H1 (cell line): ENCODE measurements at regions not wholly inside any gene's neighbourhood (a gene's known extent, or its start where the extent isn't known, plus 50 kb on each side); places are given as distances from the start of the nearest gene placed in this dataset.

Experiments
- CTCF ChIA-PET: fragments of 300-600 bp; sonication (Branson Sonifier 250); formaldehyde crosslinking; loops from one replicate; lab custom pipeline; 2021; ENCODE audit not compliant: partially characterized antibody; lab: Charles Lee
- POLR2A ChIA-PET: fragments of 300-600 bp; sonication (Branson Sonifier 250); formaldehyde crosslinking; loops from one replicate; lab custom pipeline; 2021; ENCODE audit warnings: inconsistent platforms; ENCODE audit not compliant: partially characterized antibody; lab: Charles Lee
- DNase-seq, 2 experiments: peaks; one replicate each; pipeline versions ENCODE4 v3.0.0 to v3.0.0-alpha.2; 2010 to 2022; ENCODE audit warnings: low spot score in 2 of 2, low read depth in 1 of 2, mixed read lengths in 1 of 2
- FAIRE-seq: peaks from 2 replicates; lab custom pipeline; 2011; peaks lifted over from hg19 to GRCh38; lab: Jason Lieb, UNC
- H2AFZ ChIP-seq: 2 replicates; pipeline ENCODE4 v1.8.1; 2012; ENCODE audit warnings: low read length, inconsistent platforms
- H2AK5ac ChIP-seq: 2 replicates; pipeline ENCODE4 v1.6.1; 2013; ENCODE audit warnings: low read depth, low read length
- H2BK120ac ChIP-seq: replicated peaks from 2 replicates; pipeline ENCODE3; 2013; ENCODE audit warnings: low read depth, low read length, inconsistent platforms
- H2BK12ac ChIP-seq: 2 replicates; pipeline ENCODE4 v1.6.1; 2013; ENCODE audit warnings: low read depth, low read length
- H2BK15ac ChIP-seq: 2 replicates; pipeline ENCODE4 v1.6.1; 2013; ENCODE audit warnings: low read length
- H2BK20ac ChIP-seq: 2 replicates; pipeline ENCODE4 v1.6.1; 2013; ENCODE audit warnings: low read length
- H2BK5ac ChIP-seq: 2 replicates; pipeline ENCODE4 v1.6.1; 2013; ENCODE audit warnings: low read depth, low read length
- H3K14ac ChIP-seq: 2 replicates; pipeline ENCODE4 v1.6.1; 2013; ENCODE audit warnings: inconsistent platforms; ENCODE audit not compliant: insufficient read length
- H3K18ac ChIP-seq: 2 replicates; pipeline ENCODE4 v1.6.1; 2013; ENCODE audit warnings: low read length; ENCODE audit errors: extremely low read depth
- H3K23ac ChIP-seq: 2 replicates; pipeline ENCODE4 v1.6.1; 2013; ENCODE audit warnings: inconsistent platforms; ENCODE audit not compliant: insufficient read length
- H3K23me2 ChIP-seq: 2 replicates; pipeline ENCODE4 v1.6.1; 2013; ENCODE audit warnings: low read depth, low read length
- H3K27ac ChIP-seq: 2 replicates; pipeline ENCODE4 v1.6.1; 2011; ENCODE audit warnings: low read depth, low read length, inconsistent platforms
- H3K27me3 ChIP-seq, 4 experiments: replicated peaks in 1 of 4; 1 replicate in 1 of 4; 2 replicates in 3 of 4; pipeline versions ENCODE4 v1.6.1 to v1.8.1; 2011 to 2013; ENCODE audit warnings: low read length in 3 of 4, mild to moderate bottlenecking in 3 of 4, inconsistent platforms in 2 of 4, mixed read lengths in 2 of 4, moderate library complexity in 1 of 4; ENCODE audit not compliant: control insufficient read depth in 3 of 4, insufficient read depth in 3 of 4; ENCODE audit errors: extremely low read depth in 1 of 4
- H3K36me3 ChIP-seq, 4 experiments: 2 replicates each; pipeline versions ENCODE4 v1.6.1 to v1.8.1; 2011 to 2013; ENCODE audit warnings: mild to moderate bottlenecking in 4 of 4, low read length in 3 of 4, moderate library complexity in 2 of 4, control low read depth in 1 of 4, inconsistent platforms in 1 of 4; ENCODE audit not compliant: insufficient read depth in 4 of 4, control insufficient read depth in 2 of 4
- H3K4ac ChIP-seq: replicated peaks from 2 replicates; pipeline ENCODE3; 2013; ENCODE audit warnings: low read length, low read depth, mixed read lengths, inconsistent platforms; ENCODE audit not compliant: insufficient read length
- H3K4me1 ChIP-seq, 4 experiments: replicated peaks in 1 of 4; 1 replicate in 1 of 4; 2 replicates in 3 of 4; pipeline versions ENCODE4 v1.6.1 to v1.8.1; 2011 to 2013; ENCODE audit warnings: low read length in 3 of 4, inconsistent platforms in 2 of 4, mixed read lengths in 1 of 4; ENCODE audit not compliant: insufficient read depth in 4 of 4, control insufficient read depth in 3 of 4
- H3K4me2 ChIP-seq, 2 experiments: 2 replicates each; pipeline versions ENCODE4 v1.6.1 to v1.8.1; 2011 to 2013; ENCODE audit warnings: low read depth in 2 of 2, low read length in 2 of 2, control low read depth in 1 of 2, inconsistent platforms in 1 of 2, mild to moderate bottlenecking in 1 of 2; ENCODE audit not compliant: insufficient read depth in 1 of 2
- H3K4me3 ChIP-seq, 4 experiments: fragments of 200-600, 300-600 bp in 1 of 4; sonication (generic), shearing (Covaris generic), sonication (Bioruptor Twin) in 1 of 4; 2 replicates each; pipeline versions ENCODE4 v1.5.1 to v1.8.1; 2011 to 2016; ENCODE audit warnings: low read length in 4 of 4, low read depth in 3 of 4, control low read depth in 2 of 4, inconsistent platforms in 2 of 4, mild to moderate bottlenecking in 2 of 4, mixed read lengths in 1 of 4, moderate library complexity in 1 of 4; ENCODE audit not compliant: insufficient read depth in 2 of 4; ENCODE audit errors: extremely low read depth in 1 of 4
- H3K56ac ChIP-seq: replicated peaks from 2 replicates; pipeline ENCODE3; 2013; ENCODE audit warnings: low read depth, mild to moderate bottlenecking, mixed read lengths, low read length, inconsistent platforms; ENCODE audit not compliant: insufficient read length
- H3K79me1 ChIP-seq: 2 replicates; pipeline ENCODE4 v1.6.1; 2013; ENCODE audit warnings: low read depth, low read length, control low read depth
- H3K79me2 ChIP-seq, 2 experiments: 2 replicates each; pipeline versions ENCODE4 v1.6.1 to v1.8.1; 2012 to 2013; ENCODE audit warnings: low read length in 2 of 2, mild to moderate bottlenecking in 2 of 2, inconsistent platforms in 1 of 2; ENCODE audit not compliant: insufficient read depth in 2 of 2, control insufficient read depth in 1 of 2
- H3K9ac ChIP-seq, 4 experiments: replicated peaks in 1 of 4; 1 replicate in 1 of 4; 2 replicates in 3 of 4; pipeline versions ENCODE4 v1.6.1 to v1.8.1; 2011 to 2013; ENCODE audit warnings: low read depth in 3 of 4, low read length in 3 of 4, control low read depth in 2 of 4, mild to moderate bottlenecking in 2 of 4, moderate library complexity in 2 of 4, inconsistent platforms in 1 of 4; ENCODE audit errors: extremely low read depth in 1 of 4
- H3K9me3 ChIP-seq, 2 experiments: 2 replicates each; pipeline versions ENCODE4 v1.6.1 to v1.8.1; 2012 to 2013; ENCODE audit warnings: mild to moderate bottlenecking in 2 of 2, moderate library complexity in 2 of 2, control low read depth in 1 of 2, inconsistent platforms in 1 of 2, low read depth in 1 of 2, low read length in 1 of 2, mixed read lengths in 1 of 2; ENCODE audit not compliant: insufficient read depth in 2 of 2
- H4K20me1 ChIP-seq, 2 experiments: replicated peaks in 1 of 2; 2 replicates each; pipeline versions ENCODE3 to v1.8.1; 2011 to 2013; ENCODE audit warnings: inconsistent platforms in 2 of 2, low read length in 2 of 2, mild to moderate bottlenecking in 1 of 2; ENCODE audit not compliant: insufficient read depth in 2 of 2, control insufficient read depth in 1 of 2
- H4K5ac ChIP-seq: 2 replicates; pipeline ENCODE4 v1.6.1; 2013; ENCODE audit warnings: low read length, low read depth, mixed read lengths, inconsistent platforms; ENCODE audit not compliant: insufficient read length
- H4K8ac ChIP-seq: 2 replicates; pipeline ENCODE4 v1.8.0; 2013; ENCODE audit warnings: mild to moderate bottlenecking, moderate library complexity, low read length, inconsistent platforms; ENCODE audit not compliant: insufficient read depth; ENCODE audit errors: extremely low read depth
- H4K91ac ChIP-seq: replicated peaks from 2 replicates; pipeline ENCODE3; 2013; ENCODE audit warnings: low read length, mixed read lengths, inconsistent platforms; ENCODE audit not compliant: insufficient read length
- BRCA1 ChIP-seq: IDR thresholded peaks from 2 replicates; pipeline ENCODE4 v1.6.1; 2012; ENCODE audit warnings: low read depth, low read length, improper control_type of control experiment
- CEBPB ChIP-seq: IDR thresholded peaks from 2 replicates; pipeline ENCODE4 v1.6.1; 2012; ENCODE audit warnings: low read depth, low read length
- CTBP2 ChIP-seq: IDR thresholded peaks from 2 replicates; pipeline ENCODE4 v1.7.0; 2011; ENCODE audit warnings: borderline replicate concordance, mild to moderate bottlenecking, moderate library complexity, mixed read lengths, low read length; ENCODE audit not compliant: insufficient read depth, insufficient read length
- WGBS, 2 experiments: shearing (Covaris generic) in 1 of 2; methylation state at CpG; one replicate each; pipeline versions ENCODE4 v1.1.6 to v1.1.7; 2013 to 2015; ENCODE audit warnings: low lambda C conversion rate in 2 of 2, mixed read lengths in 2 of 2, inconsistent platforms in 1 of 2, low coverage in 1 of 2, missing lambda C conversion rate in 1 of 2; ENCODE audit not compliant: insufficient replicate concordance in 2 of 2, insufficient coverage in 1 of 2, insufficient read length in 1 of 2; ENCODE audit errors: extremely low coverage in 1 of 2, missing lambda C conversion rate in 1 of 2; 5-methylcytosine and 5-hydroxymethylcytosine counted together
- TF ChIP-seq, protein P1 (sequence below): IDR thresholded peaks from 2 replicates; pipeline ENCODE4 v1.6.1; 2012; ENCODE audit warnings: low read length, inconsistent platforms

DNA sequence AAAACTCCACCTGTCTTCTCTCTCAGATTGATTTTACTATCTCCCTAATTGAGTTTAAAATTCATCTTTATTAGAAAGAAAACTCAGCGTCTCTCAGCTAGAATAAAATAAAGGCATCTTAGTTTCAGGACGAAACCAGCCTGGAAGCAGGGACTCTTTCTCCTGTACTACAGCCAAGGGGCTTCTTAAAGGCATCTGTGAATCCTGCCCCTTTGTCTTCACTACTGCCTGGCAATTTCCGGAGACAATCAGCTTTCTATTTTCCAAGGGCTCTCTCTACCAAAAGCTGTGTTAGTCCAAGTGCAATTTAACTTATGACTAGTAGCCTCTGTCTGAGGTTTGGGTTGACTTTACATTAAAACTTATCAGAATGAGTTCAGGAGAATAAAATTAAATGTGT, 623.3 kb upstream of the FOXG1 start:
- Histone ChIP-seq H3K4me2 (no peak overlapping the region), H3K9me3 (no peaks in the 10 kb centered on the region), H2BK12ac (no peak overlapping the region)
- WGBS, 2 experiments = 80% methylated on average over 3 of the region's 3 CpGs; no CpG with 5 or more reads in 1 of the 2 experiments
- no peak for TF ChIP-seq CEBPB
- TF ChIP-seq, protein P1, sequence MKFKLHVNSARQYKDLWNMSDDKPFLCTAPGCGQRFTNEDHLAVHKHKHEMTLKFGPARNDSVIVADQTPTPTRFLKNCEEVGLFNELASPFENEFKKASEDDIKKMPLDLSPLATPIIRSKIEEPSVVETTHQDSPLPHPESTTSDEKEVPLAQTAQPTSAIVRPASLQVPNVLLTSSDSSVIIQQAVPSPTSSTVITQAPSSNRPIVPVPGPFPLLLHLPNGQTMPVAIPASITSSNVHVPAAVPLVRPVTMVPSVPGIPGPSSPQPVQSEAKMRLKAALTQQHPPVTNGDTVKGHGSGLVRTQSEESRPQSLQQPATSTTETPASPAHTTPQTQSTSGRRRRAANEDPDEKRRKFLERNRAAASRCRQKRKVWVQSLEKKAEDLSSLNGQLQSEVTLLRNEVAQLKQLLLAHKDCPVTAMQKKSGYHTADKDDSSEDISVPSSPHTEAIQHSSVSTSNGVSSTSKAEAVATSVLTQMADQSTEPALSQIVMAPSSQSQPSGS = no peak
- no peak for TF ChIP-seq BRCA1
- no peak for TF ChIP-seq CTBP2
- TF ChIP-seq, all 59 proteins: peak for 0
- H3K4ac ChIP-seq = no peak overlapping the region
- DNase-seq (no peak), FAIRE-seq (no peak)
- H3K27ac ChIP-seq = no peak overlapping the region
- no peaks in the 10 kb centered on the region for H4K20me1 ChIP-seq
- no peak overlapping the region for H4K5ac ChIP-seq
- no peak overlapping the region for H2AK5ac ChIP-seq
- H2BK15ac ChIP-seq = no peak overlapping the region
- no peaks in the 10 kb centered on the region for H3K79me1 ChIP-seq
- H4K91ac ChIP-seq = no peak overlapping the region
- no peaks in the 10 kb centered on the region for H3K79me2 ChIP-seq
- no peaks in the 10 kb centered on the region for H3K36me3 ChIP-seq
- H4K8ac ChIP-seq = no peak overlapping the region
- no peak overlapping the region for H2BK120ac ChIP-seq
- CTCF ChIA-PET = interaction anchor here (1.5 to 1.9 kb wide), 2 partner anchors 13 to 57 kb away, joined by 5 to 8 read pairs; no protein-coding TSS in a partner anchor
- H3K27me3 ChIP-seq = no peaks in the 10 kb centered on the region
- no peak overlapping the region for H3K9ac ChIP-seq
- H2AFZ ChIP-seq = no peak overlapping the region
- H3K56ac ChIP-seq = no peak overlapping the region
- H2BK20ac ChIP-seq = no peak overlapping the region
- no peak overlapping the region for H3K23ac ChIP-seq
- POLR2A ChIA-PET = interaction anchor here (0.6 kb wide), 1 partner anchor 473 kb away, joined by 3 read pairs; no protein-coding TSS in a partner anchor
- H2BK5ac ChIP-seq = no peak overlapping the region
- no peak overlapping the region for H3K14ac ChIP-seq
- no peak overlapping the region for H3K18ac ChIP-seq
- H3K4me1 ChIP-seq = no peaks in the 10 kb centered on the region
- H3K4me3 ChIP-seq = no peak overlapping the region
- H3K23me2 ChIP-seq = no peaks in the 10 kb centered on the region
